SU-DHL-6 (cell line): ENCODE measurements at regions not wholly inside any gene's neighbourhood (a gene's known extent, or its start where the extent isn't known, plus 50 kb on each side); places are given as distances from the start of the nearest gene placed in this dataset.

Experiments
- CTCF ChIP-seq: fragments of 200-600 bp; sonication (generic); IDR thresholded peaks from one replicate; pipeline ENCODE4 v1.5.1; 2017; ENCODE audit warnings: antibody characterized with exemption, mild to moderate bottlenecking, low read length, moderate library complexity; ENCODE audit not compliant: insufficient read depth, poor library complexity, severe bottlenecking
- EZH2phosphoT487 ChIP-seq: fragments of 200-600 bp; sonication (generic), shearing (Covaris generic); conservative IDR thresholded peaks from 2 replicates; pipeline ENCODE4 v1.6.1; 2018; ENCODE audit warnings: mild to moderate bottlenecking, antibody characterized with exemption, low read length, moderate library complexity, mixed read lengths

GRCh38 chr2:14827226-14828023 lies 194.9 kb downstream of the LRATD1 start:
- TF ChIP-seq CTCF (no peak), EZH2phosphoT487 (no peak)
